ENCODE measurements at regions not wholly inside any gene's neighbourhood (a gene's known extent, or its start where the extent isn't known, plus 50 kb on each side); places are given as distances from the start of the nearest gene placed in this dataset.

- DNase-seq: no peak
- no peak for ATAC-seq
- intact Hi-C loops (cut with DNase I): loop anchor here in 1 of 2 donors (5.0 kb wide), 1 partner anchor 131 kb away; no protein-coding TSS in a partner anchor
- H3K27me3 ChIP-seq (ENCODE audit: insufficient read depth in 3 of 3, low read length in 2 of 3): no peaks in the 10 kb centered on the region
- H3K36me3 ChIP-seq (ENCODE audit: insufficient read depth in 1 of 2, low read depth in 1 of 2): no peaks in the 10 kb centered on the region
- H3K4me1 ChIP-seq: peaks cover 13% of the 10 kb centered on the region
- 92 to 97% (median 95%) methylated on average over 4 of the region's 4 CpGs for WGBS, 3 donors
- no peak overlapping the region for H3K4me3 ChIP-seq
- TF ChIP-seq CTCF (IDR thresholded peaks at IDR 0.05): no peak
- H3K9me3 ChIP-seq: no peaks in the 10 kb centered on the region
- no peak overlapping the region for H3K27ac ChIP-seq
These were observed 210.3 kb downstream of the GLI2 start for GRCh38 chr2:120945832-120946499.

- Histone ChIP-seq H3K27me3 (ENCODE audit: insufficient read depth in 3 of 3, low read length in 2 of 3) (no peaks in the 10 kb centered on the region), H3K4me1 (peaks cover 13% of the 10 kb centered on the region), H3K36me3 (ENCODE audit: insufficient read depth in 1 of 2, low read depth in 1 of 2) (no peaks in the 10 kb centered on the region), H3K9me3 (no peaks in the 10 kb centered on the region), H3K4me3 (no peak overlapping the region), H3K27ac (no peak overlapping the region)
- ATAC-seq (no peak), DNase-seq (no peak)
- 95 to 99% (median 95%) methylated on average over 5 of the region's 5 CpGs for WGBS, 3 donors
- intact Hi-C loops (cut with DNase I): loop anchor here in 1 of 2 donors (5.0 kb wide), 1 partner anchor 130 kb away; no protein-coding TSS in a partner anchor
- TF ChIP-seq CTCF (IDR thresholded peaks at IDR 0.05): no peak
These were observed 211.7 kb downstream of the GLI2 start for GRCh38 chr2:120947327-120947726.

GRCh38 chr2:120947982-120948661, 212.5 kb downstream of the GLI2 start:
- Histone ChIP-seq H3K27ac (no peak overlapping the region), H3K36me3 (ENCODE audit: insufficient read depth in 1 of 2, low read depth in 1 of 2) (no peaks in the 10 kb centered on the region), H3K27me3 (ENCODE audit: insufficient read depth in 3 of 3, low read length in 2 of 3) (no peaks in the 10 kb centered on the region), H3K4me3 (no peak overlapping the region), H3K9me3 (no peaks in the 10 kb centered on the region), H3K4me1 (peaks cover 13% of the 10 kb centered on the region)
- peak in 1 of 4 donors; percentile 6 for ATAC-seq
- WGBS, 3 donors: 81 to 82% (median 81%) methylated on average over 10 of the region's 10 CpGs
- no peak for TF ChIP-seq CTCF (IDR thresholded peaks at IDR 0.05)
- intact Hi-C loops (cut with DNase I): loop anchor here in 1 of 2 donors (5.0 kb wide), 1 partner anchor 129 kb away; no protein-coding TSS in a partner anchor
- DNase-seq: no peak

- DNase-seq: peak in 1 of 2 donors; percentile 63
These were observed 213.0 kb downstream of the GLI2 start for GRCh38 chr2:120948662-120949011.

More at GRCh38 chr2:120948662-120949011, 213.0 kb downstream of the GLI2 start:
- 23 to 39% (median 35%) methylated on average over 8 of the region's 8 CpGs for WGBS, 3 donors
- Histone ChIP-seq H3K9me3 (no peaks in the 10 kb centered on the region), H3K4me3 (no peak overlapping the region), H3K4me1 (peaks cover 13% of the 10 kb centered on the region), H3K27me3 (ENCODE audit: insufficient read depth in 3 of 3, low read length in 2 of 3) (no peaks in the 10 kb centered on the region), H3K36me3 (ENCODE audit: insufficient read depth in 1 of 2, low read depth in 1 of 2) (no peaks in the 10 kb centered on the region), H3K27ac (no peak overlapping the region)
- TF ChIP-seq CTCF (IDR thresholded peaks at IDR 0.05): no peak
- ATAC-seq: peak; percentile 61 to 84 (median 76)
- intact Hi-C loops (cut with DNase I): loop anchor here in 1 of 2 donors (5.0 kb wide), 1 partner anchor 129 kb away; no protein-coding TSS in a partner anchor

Measured in psoas muscle (tissue), 7 donors.